ENCODE measurements at regions not wholly inside any gene's neighbourhood (a gene's known extent, or its start where the extent isn't known, plus 50 kb on each side); places are given as distances from the start of the nearest gene placed in this dataset.
A peak's percentile ranks its signal among the peaks of the same experiment; 100 is the strongest.

DNA sequence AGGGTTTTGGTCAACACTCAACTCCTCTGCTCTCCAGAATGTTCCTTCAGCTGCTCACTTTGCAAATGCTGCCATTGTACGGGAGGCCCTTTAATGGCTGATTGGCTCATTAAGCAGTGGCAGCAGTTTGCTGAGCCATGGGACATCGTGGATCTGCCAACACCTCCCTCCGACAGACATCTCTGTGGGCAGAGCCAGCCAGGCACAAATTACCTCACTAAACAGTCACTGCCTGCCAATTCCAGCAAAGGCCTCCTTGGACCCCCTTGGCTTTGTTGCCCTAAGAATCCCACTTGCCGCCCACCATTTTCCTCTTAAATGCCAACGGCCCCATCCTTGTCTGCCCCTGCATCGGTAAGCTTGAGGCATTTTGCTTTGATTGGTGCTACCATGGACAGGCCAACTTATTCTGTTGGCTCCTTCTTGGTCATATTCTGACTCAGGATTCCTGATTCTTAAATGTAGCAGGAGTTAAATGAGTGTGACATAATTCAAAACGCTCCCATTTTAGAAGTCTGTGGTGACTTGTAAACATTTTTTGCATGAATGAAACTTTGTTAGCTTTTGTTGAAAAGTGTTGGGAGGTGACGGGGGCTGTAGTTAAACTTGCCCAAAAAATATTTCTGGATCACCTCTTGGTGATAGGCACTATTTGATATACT lies 57.5 kb upstream of the LMO2 start:
- no peaks in the 10 kb centered on the region for H3K9me3 ChIP-seq (replicated peaks; ENCODE audit: control insufficient read depth, insufficient read depth, low read length)
- 40% methylated on average over 8 of the region's 8 CpGs for WGBS (ENCODE audit: insufficient coverage, insufficient replicate concordance, low lambda C conversion rate, missing lambda C conversion rate)
- no peak overlapping the region for H3K4me3 ChIP-seq
- H3K4me1 ChIP-seq (ENCODE audit: control insufficient read depth, insufficient read depth, low read length) = no peaks in the 10 kb centered on the region
- BruUV-seq (replicated peaks) = no TSS peak
- no peaks in the 10 kb centered on the region for H4K20me1 ChIP-seq (ENCODE audit: control insufficient read depth, insufficient read depth)
- DNase-seq (ENCODE audit: low read depth, low spot score) = no peak
- ChIA-PET POLR2A (no interaction called here), RAD21 (ENCODE audit: unreplicated experiment) (no interaction called here), SMC1A (ENCODE audit: uncharacterized antibody, unreplicated experiment) (no interaction called here), CTCF (interaction anchor here (0.7 kb wide), 1 partner anchor 21 kb away, joined by 3 read pairs; no protein-coding TSS in a partner anchor)
- no peaks in the 10 kb centered on the region for H3K36me3 ChIP-seq (ENCODE audit: control insufficient read depth in 2 of 2, insufficient read depth in 2 of 2, low read length in 1 of 2)
- H3K4me2 ChIP-seq (ENCODE audit: control insufficient read depth, insufficient read depth) = no peak overlapping the region
- no peak for ATAC-seq
- H3K27ac ChIP-seq (ENCODE audit: control insufficient read depth, insufficient read depth) = no peak overlapping the region
- H3K9ac ChIP-seq (ENCODE audit: control insufficient read depth, insufficient read depth, low read length) = no peak overlapping the region
- no peak overlapping the region for H2AFZ ChIP-seq (ENCODE audit: control insufficient read depth, low read depth, low read length)
- intact Hi-C loops (cut with micrococcal nuclease; ENCODE audit: unreplicated experiment) (no loop called here), in situ Hi-C loops (cut with MboI) (no loop called here)
- no peak for FAIRE-seq
- TF ChIP-seq, protein P1, sequence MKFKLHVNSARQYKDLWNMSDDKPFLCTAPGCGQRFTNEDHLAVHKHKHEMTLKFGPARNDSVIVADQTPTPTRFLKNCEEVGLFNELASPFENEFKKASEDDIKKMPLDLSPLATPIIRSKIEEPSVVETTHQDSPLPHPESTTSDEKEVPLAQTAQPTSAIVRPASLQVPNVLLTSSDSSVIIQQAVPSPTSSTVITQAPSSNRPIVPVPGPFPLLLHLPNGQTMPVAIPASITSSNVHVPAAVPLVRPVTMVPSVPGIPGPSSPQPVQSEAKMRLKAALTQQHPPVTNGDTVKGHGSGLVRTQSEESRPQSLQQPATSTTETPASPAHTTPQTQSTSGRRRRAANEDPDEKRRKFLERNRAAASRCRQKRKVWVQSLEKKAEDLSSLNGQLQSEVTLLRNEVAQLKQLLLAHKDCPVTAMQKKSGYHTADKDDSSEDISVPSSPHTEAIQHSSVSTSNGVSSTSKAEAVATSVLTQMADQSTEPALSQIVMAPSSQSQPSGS (IDR thresholded peaks at IDR 0.05; ENCODE audit: low read length) = peak; percentile 45; the same call in 1 of the 2 replicates
- TF ChIP-seq RUNX3 (IDR thresholded peaks at IDR 0.05; ENCODE audit: low read length) = peak; percentile 66
- no peak for TF ChIP-seq JUND (IDR thresholded peaks at IDR 0.05; ENCODE audit: low read depth, low read length)
- peak; percentile 77 for TF ChIP-seq MEF2A (IDR thresholded peaks at IDR 0.05; ENCODE audit: insufficient read depth, low read depth, low read length)
- peak; percentile 47; the same call in 1 of the 2 replicates for TF ChIP-seq JUNB (IDR thresholded peaks at IDR 0.05)
- TF ChIP-seq NFIC (IDR thresholded peaks at IDR 0.05; ENCODE audit: low read depth, low read length) = 0 out of 2 replicates have a peak, but pooled peaks have one; percentile 40
- TF ChIP-seq FOXM1 (IDR thresholded peaks at IDR 0.05; ENCODE audit: low read depth, low read length) = no peak
- TF ChIP-seq, protein P2, sequence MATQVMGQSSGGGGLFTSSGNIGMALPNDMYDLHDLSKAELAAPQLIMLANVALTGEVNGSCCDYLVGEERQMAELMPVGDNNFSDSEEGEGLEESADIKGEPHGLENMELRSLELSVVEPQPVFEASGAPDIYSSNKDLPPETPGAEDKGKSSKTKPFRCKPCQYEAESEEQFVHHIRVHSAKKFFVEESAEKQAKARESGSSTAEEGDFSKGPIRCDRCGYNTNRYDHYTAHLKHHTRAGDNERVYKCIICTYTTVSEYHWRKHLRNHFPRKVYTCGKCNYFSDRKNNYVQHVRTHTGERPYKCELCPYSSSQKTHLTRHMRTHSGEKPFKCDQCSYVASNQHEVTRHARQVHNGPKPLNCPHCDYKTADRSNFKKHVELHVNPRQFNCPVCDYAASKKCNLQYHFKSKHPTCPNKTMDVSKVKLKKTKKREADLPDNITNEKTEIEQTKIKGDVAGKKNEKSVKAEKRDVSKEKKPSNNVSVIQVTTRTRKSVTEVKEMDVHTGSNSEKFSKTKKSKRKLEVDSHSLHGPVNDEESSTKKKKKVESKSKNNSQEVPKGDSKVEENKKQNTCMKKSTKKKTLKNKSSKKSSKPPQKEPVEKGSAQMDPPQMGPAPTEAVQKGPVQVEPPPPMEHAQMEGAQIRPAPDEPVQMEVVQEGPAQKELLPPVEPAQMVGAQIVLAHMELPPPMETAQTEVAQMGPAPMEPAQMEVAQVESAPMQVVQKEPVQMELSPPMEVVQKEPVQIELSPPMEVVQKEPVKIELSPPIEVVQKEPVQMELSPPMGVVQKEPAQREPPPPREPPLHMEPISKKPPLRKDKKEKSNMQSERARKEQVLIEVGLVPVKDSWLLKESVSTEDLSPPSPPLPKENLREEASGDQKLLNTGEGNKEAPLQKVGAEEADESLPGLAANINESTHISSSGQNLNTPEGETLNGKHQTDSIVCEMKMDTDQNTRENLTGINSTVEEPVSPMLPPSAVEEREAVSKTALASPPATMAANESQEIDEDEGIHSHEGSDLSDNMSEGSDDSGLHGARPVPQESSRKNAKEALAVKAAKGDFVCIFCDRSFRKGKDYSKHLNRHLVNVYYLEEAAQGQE (IDR thresholded peaks at IDR 0.05; ENCODE audit: low read depth, low read length) = no peak
- H3K79me2 ChIP-seq (ENCODE audit: control insufficient read depth, insufficient read depth, low read length) = no peaks in the 10 kb centered on the region
- H3K27me3 ChIP-seq (replicated peaks in 1 of 2; ENCODE audit: control insufficient read depth in 2 of 2, insufficient read depth in 2 of 2, low read length in 1 of 2) = no peaks in the 10 kb centered on the region
